WERI-Rb-1 (cell line): ENCODE measurements at regions not wholly inside any gene's neighbourhood (a gene's known extent, or its start where the extent isn't known, plus 50 kb on each side); places are given as distances from the start of the nearest gene placed in this dataset.

Source experiments
- DNase-seq: peaks from one replicate; pipeline ENCODE4 v3.0.0-alpha.2; 2020
- H3K27ac ChIP-seq: fragments of 250-450 bp; sonication (Bioruptor Pico); 2 replicates; pipeline ENCODE4 v1.5.1; 2020; ENCODE audit warnings: mild to moderate bottlenecking, moderate library complexity
- H3K27me3 ChIP-seq: fragments of 250-450 bp; sonication (Bioruptor Pico); 2 replicates; pipeline ENCODE4 v1.5.1; 2021; ENCODE audit warnings: mild to moderate bottlenecking, low read depth, moderate library complexity; ENCODE audit not compliant: insufficient read depth, severe bottlenecking
- H3K36me3 ChIP-seq: fragments of 250-450 bp; sonication (Bioruptor Pico); 2 replicates; pipeline ENCODE4 v1.5.1; 2020; ENCODE audit warnings: mild to moderate bottlenecking, moderate library complexity
- H3K4me3 ChIP-seq: 2 replicates; pipeline ENCODE4 v1.5.1; 2011; ENCODE audit warnings: low read depth, mild to moderate bottlenecking, control low read depth, low read length
- H3K9me3 ChIP-seq: fragments of 250-450 bp; sonication (Bioruptor Pico); 2 replicates; pipeline ENCODE4 v1.5.1; 2021; ENCODE audit warnings: mild to moderate bottlenecking, moderate library complexity; ENCODE audit not compliant: severe bottlenecking
- CTCF ChIP-seq: IDR thresholded peaks from 2 replicates; pipeline ENCODE4 v1.5.1; 2011; ENCODE audit warnings: low read depth, mild to moderate bottlenecking, control low read depth, inconsistent platforms, low read length

GRCh38 chr4:84264652-84265051, 234.4 kb downstream of the NKX6-1 start:
- Histone ChIP-seq H3K36me3 (no peaks in the 10 kb centered on the region), H3K27ac (no peak overlapping the region), H3K4me3 (no peak overlapping the region), H3K9me3 (no peaks in the 10 kb centered on the region), H3K27me3 (no peaks in the 10 kb centered on the region)
- DNase-seq, result no peak
- no peak for TF ChIP-seq CTCF

- no peak for TF ChIP-seq CTCF
Observed at GRCh38 chr4:84263415-84263814, 235.7 kb downstream of the NKX6-1 start.

GRCh38 chr4:84260495-84260894, 238.6 kb downstream of the NKX6-1 start:
- Histone ChIP-seq H3K36me3 (no peaks in the 10 kb centered on the region), H3K27me3 (no peaks in the 10 kb centered on the region), H3K9me3 (no peaks in the 10 kb centered on the region), H3K4me3 (no peak overlapping the region), H3K27ac (no peak overlapping the region)
- no peak for DNase-seq
- TF ChIP-seq CTCF, result no peak

More at GRCh38 chr4:84263415-84263814, 235.7 kb downstream of the NKX6-1 start:
- Histone ChIP-seq H3K4me3 (no peak overlapping the region), H3K9me3 (no peaks in the 10 kb centered on the region), H3K36me3 (no peaks in the 10 kb centered on the region), H3K27me3 (no peaks in the 10 kb centered on the region), H3K27ac (no peak overlapping the region)
- DNase-seq, result no peak

- DNase-seq, result no peak
- TF ChIP-seq CTCF, result peak; percentile 67
- Histone ChIP-seq H3K27me3 (no peaks in the 10 kb centered on the region), H3K27ac (no peak overlapping the region), H3K36me3 (no peaks in the 10 kb centered on the region), H3K4me3 (no peak overlapping the region), H3K9me3 (no peaks in the 10 kb centered on the region)
Observed at GRCh38 chr4:84258905-84259830, 239.9 kb downstream of the NKX6-1 start.

GRCh38 chr4:84254537-84254936, 244.6 kb downstream of the NKX6-1 start:
- H3K27ac ChIP-seq, result no peak overlapping the region
- TF ChIP-seq CTCF, result no peak
- no peak overlapping the region for H3K4me3 ChIP-seq
- no peak for DNase-seq
- no peaks in the 10 kb centered on the region for H3K27me3 ChIP-seq
- no peaks in the 10 kb centered on the region for H3K36me3 ChIP-seq
- H3K9me3 ChIP-seq, result no peaks in the 10 kb centered on the region
